GM19467 (cell line): ENCODE measurements at regions not wholly inside any gene's neighbourhood (a gene's known extent, or its start where the extent isn't known, plus 50 kb on each side); places are given as distances from the start of the nearest gene placed in this dataset.
"Not testable (repeated sequence)": the region's sequence is repeated elsewhere in the genome, so short reads cannot be mapped to it uniquely, and the experiment has no call there.

ENCODE experiments used
- ATAC-seq: cut with Tn5 transposase; IDR thresholded peaks from one replicate; pipeline ENCODE4 v1.9.1; 2021; ENCODE audit warnings: mild to moderate bottlenecking, moderate library complexity; ENCODE audit not compliant: unreplicated experiment

GRCh38 chr3:177610686-177611633 lies 413.7 kb upstream of the TBL1XR1 start:
- no peak for ATAC-seq

- ATAC-seq = no peak
These were observed 414.6 kb upstream of the TBL1XR1 start for GRCh38 chr3:177611752-177612334.

- no peak for ATAC-seq
These were observed 416.6 kb upstream of the TBL1XR1 start for GRCh38 chr3:177613901-177614300.

- ATAC-seq = no peak
These were observed 417.7 kb upstream of the TBL1XR1 start for GRCh38 chr3:177615015-177615414.

- no peak for ATAC-seq
These were observed 421.8 kb upstream of the TBL1XR1 start for GRCh38 chr3:177618873-177619733.

- ATAC-seq = no peak
These were observed 422.8 kb upstream of the TBL1XR1 start for GRCh38 chr3:177620073-177620472.

- ATAC-seq = no peak
These were observed 425.2 kb upstream of the TBL1XR1 start for GRCh38 chr3:177622520-177622919.

- ATAC-seq = no peak
These were observed 425.8 kb upstream of the TBL1XR1 start for GRCh38 chr3:177622982-177623617.

- ATAC-seq = no peak
These were observed 427.5 kb upstream of the TBL1XR1 start for GRCh38 chr3:177624528-177625495.

GRCh38 chr3:177626045-177626444 lies 428.8 kb upstream of the TBL1XR1 start:
- ATAC-seq = no peak

GRCh38 chr3:177628095-177628719 lies 430.9 kb upstream of the TBL1XR1 start:
- not testable (repeated sequence) for ATAC-seq

GRCh38 chr3:177629276-177629675 lies 432.0 kb upstream of the TBL1XR1 start:
- ATAC-seq = no peak

GRCh38 chr3:177633671-177634207 lies 436.5 kb upstream of the TBL1XR1 start:
- ATAC-seq = no peak

GRCh38 chr3:177635601-177636106 lies 438.4 kb upstream of the TBL1XR1 start:
- ATAC-seq = not testable (repeated sequence)

- ATAC-seq = no peak
These were observed 443.2 kb upstream of the TBL1XR1 start for GRCh38 chr3:177640319-177640965.

GRCh38 chr3:177641206-177641605 lies 443.9 kb upstream of the TBL1XR1 start:
- ATAC-seq = no peak

- ATAC-seq = no peak
These were observed 444.9 kb upstream of the TBL1XR1 start for GRCh38 chr3:177642042-177642803.

GRCh38 chr3:177642804-177643125 lies 445.5 kb upstream of the TBL1XR1 start:
- no peak for ATAC-seq
